Natural killer cell (primary cell): ENCODE measurements at regions not wholly inside any gene's neighbourhood (a gene's known extent, or its start where the extent isn't known, plus 50 kb on each side); places are given as distances from the start of the nearest gene placed in this dataset.

ENCODE experiments used
- ATAC-seq, 3 donors: fragments of 150-1000 bp in 2 of 3; fragments of 200-7000 bp in 1 of 3; cut with Tn5 transposase; 1 replicate in 1 of 3; 2 replicates in 2 of 3; pipeline ENCODE4 v1.10.0; 2021; ENCODE audit warnings: mild to moderate bottlenecking in 2 of 3, moderate library complexity in 2 of 3
- DNase-seq, 2 donors: peaks; one replicate each; pipeline versions ENCODE4 v3.0.0 to v3.0.0-alpha.2; 2013 to 2021; ENCODE audit warnings: mixed read lengths in 1 of 2
- H3K27ac ChIP-seq: one replicate; pipeline ENCODE4 v1.5.1; 2013; ENCODE audit warnings: mild to moderate bottlenecking, low read length
- H3K27me3 ChIP-seq: one replicate; pipeline ENCODE4 v1.6.1; 2013; ENCODE audit warnings: low read length; ENCODE audit not compliant: control insufficient read depth, insufficient read depth
- H3K36me3 ChIP-seq: one replicate; pipeline ENCODE4 v1.6.1; 2013; ENCODE audit warnings: low read length; ENCODE audit not compliant: control insufficient read depth, insufficient read depth
- H3K4me1 ChIP-seq: one replicate; pipeline ENCODE4 v1.6.1; 2013; ENCODE audit warnings: low read length; ENCODE audit not compliant: control insufficient read depth, insufficient read depth
- H3K4me3 ChIP-seq: one replicate; pipeline ENCODE4 v1.5.1; 2013; ENCODE audit warnings: low read length
- H3K9me3 ChIP-seq: one replicate; pipeline ENCODE4 v1.6.1; 2013; ENCODE audit warnings: low read length; ENCODE audit not compliant: control insufficient read depth, insufficient read depth
- H3K27ac Mint-ChIP-seq, 2 donors: one replicate each; pipeline ENCODE4 v1.8.0; 2022; ENCODE audit warnings: mild to moderate bottlenecking in 2 of 2, mixed read lengths in 2 of 2, moderate library complexity in 1 of 2
- H3K27me3 Mint-ChIP-seq, 2 donors: one replicate each; pipeline ENCODE4 v1.8.0; 2022; ENCODE audit warnings: low read depth in 2 of 2, mixed read lengths in 2 of 2
- H3K36me3 Mint-ChIP-seq: one replicate; pipeline ENCODE4 v1.8.0; 2022; ENCODE audit warnings: mixed read lengths
- H3K4me1 Mint-ChIP-seq, 2 donors: one replicate each; pipeline ENCODE4 v1.8.0; 2022; ENCODE audit warnings: mixed read lengths in 2 of 2
- H3K4me3 Mint-ChIP-seq: one replicate; pipeline ENCODE4 v1.8.0; 2022; ENCODE audit warnings: mild to moderate bottlenecking, moderate library complexity, mixed read lengths
- H3K9me3 Mint-ChIP-seq, 2 donors: one replicate each; pipeline ENCODE4 v1.8.0; 2022; ENCODE audit warnings: mixed read lengths in 2 of 2
- WGBS: methylation state at CpG from one replicate; pipeline ENCODE4 v1.1.7; 2013; ENCODE audit warnings: missing lambda C conversion rate; ENCODE audit not compliant: insufficient coverage; 5-methylcytosine and 5-hydroxymethylcytosine counted together
- intact Hi-C: fragments of 100-400 bp; cut with micrococcal nuclease; formaldehyde crosslinking; loops from one replicate; pipeline ENCODE4 v1.14.2; 2022
- TF ChIP-seq, protein P1 (sequence below): fragments of 200-600 bp; IDR thresholded peaks from one replicate; pipeline ENCODE4 v1.8.0; 2022; ENCODE audit warnings: antibody characterized with exemption

DNA sequence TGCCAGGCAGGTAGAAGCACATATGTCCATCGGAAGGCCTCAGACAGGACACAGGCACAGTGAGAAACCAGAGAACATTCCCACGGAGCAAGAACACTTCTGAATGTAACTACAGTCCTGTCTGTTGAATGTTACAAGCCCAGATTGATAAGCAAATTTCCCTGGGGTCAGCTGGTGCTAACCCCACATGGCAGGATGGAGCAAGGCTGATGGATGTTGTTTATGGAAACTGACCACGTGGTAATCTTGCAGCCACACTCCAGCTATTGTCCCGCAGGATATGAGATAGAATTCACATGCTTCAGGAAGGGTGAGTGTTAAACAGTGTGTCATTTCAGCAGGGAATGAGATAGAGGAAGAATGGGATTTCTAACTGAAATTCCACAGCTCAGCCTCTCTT is 138.8 kb upstream of the COPS8 start:
- Mint-ChIP-seq H3K4me3 (no peak overlapping the region), H3K27ac (no peak overlapping the region), H3K36me3 (no peaks in the 10 kb centered on the region), H3K27me3 (peaks cover 10 to 31% of the 10 kb centered on the region in 2 donors), H3K9me3 (no peaks in the 10 kb centered on the region), H3K4me1 (no peaks in the 10 kb centered on the region)
- H3K27me3 ChIP-seq = no peaks in the 10 kb centered on the region
- intact Hi-C loops = no loop called here
- no peaks in the 10 kb centered on the region for H3K36me3 ChIP-seq
- no peaks in the 10 kb centered on the region for H3K4me1 ChIP-seq
- TF ChIP-seq, protein P1, sequence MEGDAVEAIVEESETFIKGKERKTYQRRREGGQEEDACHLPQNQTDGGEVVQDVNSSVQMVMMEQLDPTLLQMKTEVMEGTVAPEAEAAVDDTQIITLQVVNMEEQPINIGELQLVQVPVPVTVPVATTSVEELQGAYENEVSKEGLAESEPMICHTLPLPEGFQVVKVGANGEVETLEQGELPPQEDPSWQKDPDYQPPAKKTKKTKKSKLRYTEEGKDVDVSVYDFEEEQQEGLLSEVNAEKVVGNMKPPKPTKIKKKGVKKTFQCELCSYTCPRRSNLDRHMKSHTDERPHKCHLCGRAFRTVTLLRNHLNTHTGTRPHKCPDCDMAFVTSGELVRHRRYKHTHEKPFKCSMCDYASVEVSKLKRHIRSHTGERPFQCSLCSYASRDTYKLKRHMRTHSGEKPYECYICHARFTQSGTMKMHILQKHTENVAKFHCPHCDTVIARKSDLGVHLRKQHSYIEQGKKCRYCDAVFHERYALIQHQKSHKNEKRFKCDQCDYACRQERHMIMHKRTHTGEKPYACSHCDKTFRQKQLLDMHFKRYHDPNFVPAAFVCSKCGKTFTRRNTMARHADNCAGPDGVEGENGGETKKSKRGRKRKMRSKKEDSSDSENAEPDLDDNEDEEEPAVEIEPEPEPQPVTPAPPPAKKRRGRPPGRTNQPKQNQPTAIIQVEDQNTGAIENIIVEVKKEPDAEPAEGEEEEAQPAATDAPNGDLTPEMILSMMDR = no peak
- H3K9me3 ChIP-seq = no peaks in the 10 kb centered on the region
- no peak for DNase-seq
- ATAC-seq = no peak
- H3K27ac ChIP-seq = no peak overlapping the region
- H3K4me3 ChIP-seq = no peak overlapping the region
- WGBS = 66% methylated on average over 4 of the region's 4 CpGs

DNA sequence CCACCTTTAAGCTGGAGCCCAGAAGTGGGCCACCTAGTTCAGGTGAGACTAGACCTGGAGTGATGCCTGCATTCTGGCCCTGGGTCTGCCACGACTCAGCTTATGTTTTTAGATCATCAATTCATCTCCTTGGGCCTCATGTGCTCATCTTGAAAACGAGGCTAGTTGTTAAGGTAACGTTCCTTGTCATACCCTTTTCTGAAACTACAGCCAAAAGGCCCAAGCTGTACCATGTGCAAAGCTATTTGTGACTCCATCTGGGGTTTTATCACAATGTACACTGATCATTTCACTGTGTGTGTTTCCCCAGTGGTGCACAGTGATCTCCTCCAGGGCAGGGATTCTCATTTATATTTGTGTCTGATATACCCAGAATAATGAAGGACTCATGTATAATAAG is 138.4 kb upstream of the COPS8 start:
- 73% methylated on average over 3 of the region's 3 CpGs for WGBS
- Mint-ChIP-seq H3K27ac (no peak overlapping the region), H3K9me3 (no peaks in the 10 kb centered on the region), H3K4me1 (no peaks in the 10 kb centered on the region), H3K36me3 (no peaks in the 10 kb centered on the region), H3K27me3 (peaks cover 10 to 32% of the 10 kb centered on the region in 2 donors), H3K4me3 (no peak overlapping the region)
- no peak for DNase-seq
- intact Hi-C loops = no loop called here
- H3K27me3 ChIP-seq = no peaks in the 10 kb centered on the region
- TF ChIP-seq, protein P1 = no peak
- ATAC-seq = no peak
- no peaks in the 10 kb centered on the region for H3K36me3 ChIP-seq
- no peaks in the 10 kb centered on the region for H3K9me3 ChIP-seq
- H3K27ac ChIP-seq = no peak overlapping the region
- no peaks in the 10 kb centered on the region for H3K4me1 ChIP-seq
- no peak overlapping the region for H3K4me3 ChIP-seq

DNA sequence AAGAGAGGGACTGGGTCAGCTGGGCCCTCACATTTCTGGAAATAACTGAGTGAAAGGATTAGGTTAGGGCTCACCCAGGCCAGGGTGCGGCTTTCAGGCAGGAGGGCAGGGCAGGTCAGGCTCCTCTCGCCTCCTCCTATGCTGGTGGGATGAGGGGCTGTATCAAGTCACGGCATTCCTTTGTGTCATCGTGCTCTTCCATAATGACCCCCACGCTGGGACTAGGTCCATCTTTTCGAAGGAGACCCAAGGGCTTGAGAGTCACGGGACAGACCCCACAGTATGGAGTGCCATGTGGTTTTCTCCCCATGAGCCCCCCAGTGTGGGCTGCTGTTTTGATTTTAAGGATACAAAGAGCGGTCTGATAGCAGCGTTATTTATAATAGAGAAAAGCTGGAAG is 137.8 kb upstream of the COPS8 start:
- intact Hi-C loops = no loop called here
- Mint-ChIP-seq H3K9me3 (no peaks in the 10 kb centered on the region), H3K4me1 (no peaks in the 10 kb centered on the region), H3K4me3 (no peak overlapping the region), H3K36me3 (no peaks in the 10 kb centered on the region), H3K27ac (no peak overlapping the region), H3K27me3 (peaks cover 10 to 31% of the 10 kb centered on the region in 2 donors)
- Histone ChIP-seq H3K27ac (no peak overlapping the region), H3K4me1 (no peaks in the 10 kb centered on the region), H3K36me3 (no peaks in the 10 kb centered on the region), H3K4me3 (no peak overlapping the region), H3K9me3 (no peaks in the 10 kb centered on the region), H3K27me3 (no peaks in the 10 kb centered on the region)
- TF ChIP-seq, protein P1 = no peak
- 89% methylated on average over 9 of the region's 9 CpGs for WGBS
- ATAC-seq (no peak), DNase-seq (no peak)

DNA sequence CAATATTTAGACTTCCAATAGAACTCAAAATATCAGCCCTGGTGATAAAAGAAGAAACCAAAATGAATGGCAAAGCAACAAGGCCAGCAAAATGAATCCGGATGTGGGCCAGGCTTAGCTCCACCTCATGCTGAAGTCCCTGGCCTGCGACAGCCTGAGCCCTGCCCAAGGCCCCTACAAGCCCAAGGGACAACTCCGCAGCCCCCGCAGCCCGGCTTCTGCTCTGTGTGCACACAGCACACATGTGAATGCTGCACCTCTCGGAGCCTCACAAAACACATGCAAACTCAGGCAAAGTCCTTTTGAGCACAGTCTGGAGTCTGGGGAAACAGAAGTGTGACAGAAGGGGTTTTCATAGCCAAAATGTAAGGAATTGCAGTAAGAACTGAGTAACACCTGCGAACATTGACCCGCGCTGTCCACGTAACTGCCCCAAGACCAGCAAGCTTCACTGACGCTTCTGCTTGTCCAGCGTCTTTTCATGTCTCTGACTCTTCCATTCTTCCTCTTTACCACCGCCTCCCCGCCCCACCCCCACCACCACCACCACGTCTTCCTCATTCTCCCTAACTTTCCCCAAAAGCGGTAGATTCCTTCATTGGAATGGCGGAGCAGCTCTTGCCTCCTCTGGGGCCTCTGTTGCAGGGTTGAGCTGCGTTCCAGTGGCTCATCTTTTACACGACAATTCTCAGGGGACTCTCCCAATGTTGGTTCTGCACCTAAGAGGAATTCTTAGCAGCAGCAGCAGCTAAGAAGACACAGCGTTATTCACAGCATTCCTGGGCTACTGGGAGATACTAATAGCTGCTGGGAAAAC is 136.4 kb upstream of the COPS8 start:
- DNase-seq = no peak
- WGBS = 80% methylated on average over 20 of the region's 20 CpGs
- Histone ChIP-seq H3K4me3 (no peak overlapping the region), H3K9me3 (no peaks in the 10 kb centered on the region), H3K36me3 (no peaks in the 10 kb centered on the region), H3K27me3 (no peaks in the 10 kb centered on the region), H3K27ac (no peak overlapping the region), H3K4me1 (no peaks in the 10 kb centered on the region)
- no peaks in the 10 kb centered on the region for H3K36me3 Mint-ChIP-seq
- intact Hi-C loops = no loop called here
- H3K27me3 Mint-ChIP-seq = peaks cover 3 to 24% of the 10 kb centered on the region in 2 donors
- no peaks in the 10 kb centered on the region for H3K9me3 Mint-ChIP-seq
- no peak for ATAC-seq
- no peaks in the 10 kb centered on the region for H3K4me1 Mint-ChIP-seq
- H3K27ac Mint-ChIP-seq = no peak overlapping the region
- TF ChIP-seq, protein P1 = no peak
- H3K4me3 Mint-ChIP-seq = no peak overlapping the region
